ENCODE measurements at regions not wholly inside any gene's neighbourhood (a gene's known extent, or its start where the extent isn't known, plus 50 kb on each side); places are given as distances from the start of the nearest gene placed in this dataset.

DNA sequence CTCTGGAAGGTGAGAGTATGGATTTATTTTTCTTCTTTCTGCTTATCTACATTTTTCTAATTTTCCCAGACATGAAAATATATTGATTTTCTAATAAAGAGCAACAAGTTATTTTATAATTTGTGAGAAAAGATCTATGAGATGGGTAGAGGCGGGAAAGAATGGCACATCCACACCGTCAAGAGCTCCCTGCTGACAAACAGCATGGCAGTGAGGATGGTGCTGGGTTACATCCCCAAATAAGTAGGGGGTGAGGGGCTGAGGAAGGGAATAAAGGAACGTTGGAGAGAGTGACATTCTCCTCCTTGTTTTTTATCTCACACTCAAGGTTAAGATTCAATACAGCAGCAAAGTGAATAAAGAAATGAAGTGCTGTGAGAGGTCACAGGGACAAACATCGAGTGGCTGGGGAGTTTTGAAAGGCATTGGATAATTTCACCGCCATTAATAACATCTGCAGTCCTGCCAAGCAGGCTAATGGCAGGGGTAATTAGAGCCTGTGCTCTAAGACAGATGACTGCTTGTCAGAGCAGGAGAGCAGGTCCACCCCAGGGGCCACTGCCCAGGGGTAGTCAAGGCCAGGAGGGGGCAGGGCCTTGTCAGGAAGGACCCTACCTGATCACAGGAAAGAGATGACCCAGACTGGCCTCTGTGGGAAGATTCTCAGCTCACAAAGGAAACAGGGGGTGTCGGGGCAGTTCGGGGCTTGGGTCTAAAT lies 323.8 kb downstream of the FBXW7 start:
- TF ChIP-seq CTCF (IDR thresholded peaks at IDR 0.05 in 8 of 11, conservative IDR thresholded peaks at IDR 0.05 in 3 of 11) (no peak), POLR2A (IDR thresholded peaks at IDR 0.05) (no peak), POLR2AphosphoS5 (IDR thresholded peaks at IDR 0.05) (no peak)
